Keratinocyte (primary cell): ENCODE measurements at regions not wholly inside any gene's neighbourhood (a gene's known extent, or its start where the extent isn't known, plus 50 kb on each side); places are given as distances from the start of the nearest gene placed in this dataset.

Source experiments
- EZH2 ChIP-seq: IDR thresholded peaks from one replicate; pipeline ENCODE4 v1.6.1; 2012; ENCODE audit warnings: inconsistent platforms, mild to moderate bottlenecking, low read length, moderate library complexity
- TF ChIP-seq, protein P1 (sequence below), 3 experiments: IDR thresholded peaks in 1 of 3; conservative IDR thresholded peaks in 1 of 3; optimal IDR thresholded peaks in 1 of 3; 2 replicates in 2 of 3; 3 replicates in 1 of 3; pipeline versions ENCODE3 to v1.5.1; 2011; ENCODE audit warnings: low read length in 3 of 3, mild to moderate bottlenecking in 3 of 3, moderate library complexity in 2 of 3, control low read depth in 1 of 3, inconsistent platforms in 1 of 3; ENCODE audit not compliant: insufficient read depth in 2 of 3; ENCODE audit errors: extremely low read depth in 1 of 3

- TF ChIP-seq, protein P1, sequence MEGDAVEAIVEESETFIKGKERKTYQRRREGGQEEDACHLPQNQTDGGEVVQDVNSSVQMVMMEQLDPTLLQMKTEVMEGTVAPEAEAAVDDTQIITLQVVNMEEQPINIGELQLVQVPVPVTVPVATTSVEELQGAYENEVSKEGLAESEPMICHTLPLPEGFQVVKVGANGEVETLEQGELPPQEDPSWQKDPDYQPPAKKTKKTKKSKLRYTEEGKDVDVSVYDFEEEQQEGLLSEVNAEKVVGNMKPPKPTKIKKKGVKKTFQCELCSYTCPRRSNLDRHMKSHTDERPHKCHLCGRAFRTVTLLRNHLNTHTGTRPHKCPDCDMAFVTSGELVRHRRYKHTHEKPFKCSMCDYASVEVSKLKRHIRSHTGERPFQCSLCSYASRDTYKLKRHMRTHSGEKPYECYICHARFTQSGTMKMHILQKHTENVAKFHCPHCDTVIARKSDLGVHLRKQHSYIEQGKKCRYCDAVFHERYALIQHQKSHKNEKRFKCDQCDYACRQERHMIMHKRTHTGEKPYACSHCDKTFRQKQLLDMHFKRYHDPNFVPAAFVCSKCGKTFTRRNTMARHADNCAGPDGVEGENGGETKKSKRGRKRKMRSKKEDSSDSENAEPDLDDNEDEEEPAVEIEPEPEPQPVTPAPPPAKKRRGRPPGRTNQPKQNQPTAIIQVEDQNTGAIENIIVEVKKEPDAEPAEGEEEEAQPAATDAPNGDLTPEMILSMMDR (optimal IDR thresholded peaks at IDR 0.05 in 1 of 3, IDR thresholded peaks at IDR 0.05 in 1 of 3, conservative IDR thresholded peaks at IDR 0.05 in 1 of 3; ENCODE audit: extremely low read depth in 1 of 3, insufficient read depth in 2 of 3, low read length in 3 of 3) = no peak
- TF ChIP-seq EZH2 = no peak
Measured at GRCh38 chr3:24046214-24046613, 101.1 kb downstream of the NR1D2 start.
